GM18868 (cell line): ENCODE measurements at regions not wholly inside any gene's neighbourhood (a gene's known extent, or its start where the extent isn't known, plus 50 kb on each side); places are given as distances from the start of the nearest gene placed in this dataset.

Experiments used
- ATAC-seq: cut with Tn5 transposase; IDR thresholded peaks from one replicate; pipeline ENCODE4 v1.9.1; 2021; ENCODE audit warnings: mild to moderate bottlenecking, moderate library complexity; ENCODE audit not compliant: unreplicated experiment

- ATAC-seq: no peak
Observed at GRCh38 chr6:114592506-114592905, 249.7 kb upstream of the HS3ST5 start.

GRCh38 chr6:114588726-114589125 lies 245.9 kb upstream of the HS3ST5 start:
- no peak for ATAC-seq

GRCh38 chr6:114586298-114586697 lies 243.5 kb upstream of the HS3ST5 start:
- ATAC-seq: no peak

GRCh38 chr6:114581293-114581692 lies 238.5 kb upstream of the HS3ST5 start:
- no peak for ATAC-seq

GRCh38 chr6:114580882-114581281 lies 238.1 kb upstream of the HS3ST5 start:
- ATAC-seq: no peak

- ATAC-seq: no peak
Observed at GRCh38 chr6:114579486-114579885, 236.7 kb upstream of the HS3ST5 start.

- no peak for ATAC-seq
Observed at GRCh38 chr6:114577109-114577508, 234.3 kb upstream of the HS3ST5 start.

GRCh38 chr6:114576330-114576729 lies 233.5 kb upstream of the HS3ST5 start:
- ATAC-seq: no peak

GRCh38 chr6:114569669-114570068 lies 226.8 kb upstream of the HS3ST5 start:
- ATAC-seq: no peak

GRCh38 chr6:114564302-114564933 lies 221.6 kb upstream of the HS3ST5 start:
- ATAC-seq: no peak

GRCh38 chr6:114559419-114559818 lies 216.6 kb upstream of the HS3ST5 start:
- no peak for ATAC-seq

- ATAC-seq: no peak
Observed at GRCh38 chr6:114558153-114558552, 215.3 kb upstream of the HS3ST5 start.

GRCh38 chr6:114556846-114557488 lies 214.1 kb upstream of the HS3ST5 start:
- no peak for ATAC-seq

GRCh38 chr6:114550316-114550715 lies 207.5 kb upstream of the HS3ST5 start:
- ATAC-seq: no peak

GRCh38 chr6:114543696-114544095 lies 200.9 kb upstream of the HS3ST5 start:
- ATAC-seq: no peak

GRCh38 chr6:114541794-114542193 lies 199.0 kb upstream of the HS3ST5 start:
- ATAC-seq: no peak

GRCh38 chr6:114537977-114538376 lies 195.2 kb upstream of the HS3ST5 start:
- ATAC-seq: no peak

GRCh38 chr6:114534813-114535212 lies 192.0 kb upstream of the HS3ST5 start:
- no peak for ATAC-seq

- no peak for ATAC-seq
Observed at GRCh38 chr6:114524081-114524480, 181.3 kb upstream of the HS3ST5 start.

- no peak for ATAC-seq
Observed at GRCh38 chr6:114523508-114523907, 180.7 kb upstream of the HS3ST5 start.

- ATAC-seq: no peak
Observed at GRCh38 chr6:114521926-114522325, 179.1 kb upstream of the HS3ST5 start.

- ATAC-seq: no peak
Observed at GRCh38 chr6:114520976-114521375, 178.2 kb upstream of the HS3ST5 start.

GRCh38 chr6:114514170-114514569 lies 171.3 kb upstream of the HS3ST5 start:
- no peak for ATAC-seq
